PC-3 (cell line): ENCODE measurements at regions not wholly inside any gene's neighbourhood (a gene's known extent, or its start where the extent isn't known, plus 50 kb on each side); places are given as distances from the start of the nearest gene placed in this dataset.

Experiments used
- EZH2 ChIP-seq: fragments of 300-600 bp; sonication (generic); IDR thresholded peaks from one replicate; pipeline ENCODE4 v1.6.1; 2017; ENCODE audit warnings: antibody characterized with exemption, mild to moderate bottlenecking, low read length; ENCODE audit not compliant: unreplicated experiment
- TF ChIP-seq, protein P1 (sequence below): fragments of 300-600 bp; sonication (generic); conservative IDR thresholded peaks from 2 replicates; pipeline ENCODE4 v1.5.1; 2017; ENCODE audit warnings: antibody characterized with exemption, low read depth, mild to moderate bottlenecking, low read length

DNA sequence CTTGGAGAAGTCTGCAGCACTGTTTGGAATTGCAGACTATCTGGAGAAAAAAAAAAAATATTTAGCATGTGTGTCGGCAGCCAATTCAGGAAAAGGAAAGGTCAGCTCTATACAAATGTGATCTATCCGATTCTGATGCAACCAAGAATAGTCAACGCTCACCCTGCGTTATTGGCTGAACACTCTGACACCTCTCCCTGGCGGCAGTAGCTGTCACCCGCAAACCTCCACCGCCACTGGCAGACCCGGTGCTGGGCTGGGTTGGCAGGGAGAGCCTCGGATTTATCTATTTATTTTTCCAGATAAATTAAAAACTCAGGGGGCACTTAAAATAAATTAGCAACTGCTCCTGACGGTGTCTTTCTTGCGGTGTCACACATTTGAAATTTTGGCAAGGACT, 409.7 kb downstream of the VRK1 start:
- TF ChIP-seq, protein P1, sequence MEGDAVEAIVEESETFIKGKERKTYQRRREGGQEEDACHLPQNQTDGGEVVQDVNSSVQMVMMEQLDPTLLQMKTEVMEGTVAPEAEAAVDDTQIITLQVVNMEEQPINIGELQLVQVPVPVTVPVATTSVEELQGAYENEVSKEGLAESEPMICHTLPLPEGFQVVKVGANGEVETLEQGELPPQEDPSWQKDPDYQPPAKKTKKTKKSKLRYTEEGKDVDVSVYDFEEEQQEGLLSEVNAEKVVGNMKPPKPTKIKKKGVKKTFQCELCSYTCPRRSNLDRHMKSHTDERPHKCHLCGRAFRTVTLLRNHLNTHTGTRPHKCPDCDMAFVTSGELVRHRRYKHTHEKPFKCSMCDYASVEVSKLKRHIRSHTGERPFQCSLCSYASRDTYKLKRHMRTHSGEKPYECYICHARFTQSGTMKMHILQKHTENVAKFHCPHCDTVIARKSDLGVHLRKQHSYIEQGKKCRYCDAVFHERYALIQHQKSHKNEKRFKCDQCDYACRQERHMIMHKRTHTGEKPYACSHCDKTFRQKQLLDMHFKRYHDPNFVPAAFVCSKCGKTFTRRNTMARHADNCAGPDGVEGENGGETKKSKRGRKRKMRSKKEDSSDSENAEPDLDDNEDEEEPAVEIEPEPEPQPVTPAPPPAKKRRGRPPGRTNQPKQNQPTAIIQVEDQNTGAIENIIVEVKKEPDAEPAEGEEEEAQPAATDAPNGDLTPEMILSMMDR: no peak
- TF ChIP-seq EZH2: no peak
